Loucy (cell line): ENCODE measurements at regions not wholly inside any gene's neighbourhood (a gene's known extent, or its start where the extent isn't known, plus 50 kb on each side); places are given as distances from the start of the nearest gene placed in this dataset.

ENCODE experiments used
- EZH2phosphoT487 ChIP-seq: fragments of 200-600 bp; IDR thresholded peaks from 2 replicates; pipeline ENCODE4 v1.6.1; 2018; ENCODE audit warnings: antibody characterized with exemption, mild to moderate bottlenecking, moderate library complexity, borderline replicate concordance
- TF ChIP-seq, protein P1 (sequence below): fragments of 200-600 bp; sonication (generic); conservative IDR thresholded peaks from 2 replicates; pipeline ENCODE4 v1.5.1; 2014; ENCODE audit warnings: mild to moderate bottlenecking, antibody characterized with exemption, low read length

DNA sequence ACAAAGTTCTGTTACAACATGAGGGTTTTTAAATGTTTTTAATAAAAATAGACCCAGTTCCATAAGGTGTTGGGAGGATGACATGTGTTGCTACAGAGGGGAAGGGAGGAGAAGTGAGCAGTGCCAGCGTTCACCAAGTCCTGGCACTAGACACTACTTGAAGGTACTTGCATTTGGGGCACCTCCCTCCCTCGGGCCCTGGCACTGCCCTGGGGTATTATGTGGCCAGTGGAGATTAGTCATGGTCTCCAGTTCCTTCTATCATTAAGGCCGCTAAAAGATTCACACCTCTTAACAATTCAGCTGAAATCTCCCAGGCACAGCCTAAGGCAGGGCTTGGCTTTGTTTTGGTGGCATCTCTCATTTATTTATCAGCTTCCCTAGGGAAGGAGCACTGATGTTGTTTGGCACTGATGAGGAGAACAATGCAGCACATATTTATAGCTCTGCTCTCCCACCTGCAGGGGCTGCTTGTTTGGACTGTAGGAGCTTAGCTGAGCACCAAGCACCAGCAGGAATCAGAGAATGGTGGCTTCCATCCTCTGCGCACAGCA is 155.5 kb upstream of the NTF3 start:
- TF ChIP-seq EZH2phosphoT487 = no peak
- TF ChIP-seq, protein P1, sequence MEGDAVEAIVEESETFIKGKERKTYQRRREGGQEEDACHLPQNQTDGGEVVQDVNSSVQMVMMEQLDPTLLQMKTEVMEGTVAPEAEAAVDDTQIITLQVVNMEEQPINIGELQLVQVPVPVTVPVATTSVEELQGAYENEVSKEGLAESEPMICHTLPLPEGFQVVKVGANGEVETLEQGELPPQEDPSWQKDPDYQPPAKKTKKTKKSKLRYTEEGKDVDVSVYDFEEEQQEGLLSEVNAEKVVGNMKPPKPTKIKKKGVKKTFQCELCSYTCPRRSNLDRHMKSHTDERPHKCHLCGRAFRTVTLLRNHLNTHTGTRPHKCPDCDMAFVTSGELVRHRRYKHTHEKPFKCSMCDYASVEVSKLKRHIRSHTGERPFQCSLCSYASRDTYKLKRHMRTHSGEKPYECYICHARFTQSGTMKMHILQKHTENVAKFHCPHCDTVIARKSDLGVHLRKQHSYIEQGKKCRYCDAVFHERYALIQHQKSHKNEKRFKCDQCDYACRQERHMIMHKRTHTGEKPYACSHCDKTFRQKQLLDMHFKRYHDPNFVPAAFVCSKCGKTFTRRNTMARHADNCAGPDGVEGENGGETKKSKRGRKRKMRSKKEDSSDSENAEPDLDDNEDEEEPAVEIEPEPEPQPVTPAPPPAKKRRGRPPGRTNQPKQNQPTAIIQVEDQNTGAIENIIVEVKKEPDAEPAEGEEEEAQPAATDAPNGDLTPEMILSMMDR = no peak
